Ishikawa (cell line): ENCODE measurements at regions not wholly inside any gene's neighbourhood (a gene's known extent, or its start where the extent isn't known, plus 50 kb on each side); places are given as distances from the start of the nearest gene placed in this dataset.

Source experiments
- CEBPB ChIP-seq: IDR thresholded peaks from 2 replicates; pipeline ENCODE4 v1.6.1; 2012
- CREB1 ChIP-seq: IDR thresholded peaks from 2 replicates; pipeline ENCODE4 v1.6.1; 2012; ENCODE audit warnings: low read depth
- EGR1 ChIP-seq: IDR thresholded peaks from 2 replicates; pipeline ENCODE4 v1.6.1; 2012
- EP300 ChIP-seq: IDR thresholded peaks from 2 replicates; pipeline ENCODE4 v1.6.1; 2012; ENCODE audit warnings: borderline replicate concordance
- FOXM1 ChIP-seq: IDR thresholded peaks from 2 replicates; pipeline ENCODE4 v1.6.1; 2012; ENCODE audit warnings: low read depth, borderline replicate concordance
- NFIC ChIP-seq: IDR thresholded peaks from 2 replicates; pipeline ENCODE4 v1.6.1; 2012
- RAD21 ChIP-seq: IDR thresholded peaks from 2 replicates; pipeline ENCODE4 v1.6.1; 2012; ENCODE audit warnings: low read depth
- TAF1 ChIP-seq: IDR thresholded peaks from 2 replicates; pipeline ENCODE4 v1.6.1; 2012; ENCODE audit warnings: low read depth, mild to moderate bottlenecking
- TCF12 ChIP-seq: IDR thresholded peaks from 2 replicates; pipeline ENCODE4 v1.6.1; 2012; ENCODE audit warnings: low read depth
- TEAD4 ChIP-seq: IDR thresholded peaks from 2 replicates; pipeline ENCODE4 v1.6.1; 2012
- USF1 ChIP-seq: IDR thresholded peaks from 2 replicates; pipeline ENCODE4 v1.6.1; 2012
- YY1 ChIP-seq: IDR thresholded peaks from 2 replicates; pipeline ENCODE4 v1.6.1; 2012; ENCODE audit warnings: low read depth
- ZBTB7A ChIP-seq: IDR thresholded peaks from 2 replicates; pipeline ENCODE4 v1.6.1; 2012; ENCODE audit warnings: low read depth
- TF ChIP-seq, protein P1 (sequence below): IDR thresholded peaks from 2 replicates; pipeline ENCODE4 v1.6.1; 2012
- TF ChIP-seq, protein P2 (sequence below): IDR thresholded peaks from 2 replicates; pipeline ENCODE4 v1.6.1; 2012; ENCODE audit warnings: low read depth, mild to moderate bottlenecking

DNA sequence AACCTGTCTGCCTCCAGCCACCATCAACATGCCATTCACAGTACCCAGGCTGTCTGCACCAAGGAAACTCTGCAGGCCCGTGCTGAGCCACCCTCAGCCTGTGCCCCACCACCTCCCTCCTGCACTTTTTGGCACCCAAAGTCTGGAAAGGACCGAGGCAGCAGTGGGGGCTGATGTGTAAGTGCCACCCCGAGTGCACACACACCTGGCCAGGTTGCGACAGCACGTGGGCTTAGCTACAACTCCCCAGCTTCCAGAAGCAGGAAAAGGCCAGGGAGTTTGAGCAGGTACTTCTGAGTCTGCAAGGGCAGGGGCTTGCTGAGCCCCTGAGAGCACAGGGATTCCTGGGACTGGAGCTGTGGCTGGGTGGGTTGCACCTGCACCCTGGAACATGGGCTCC lies 303.3 kb upstream of the OPRM1 start:
- no peak for TF ChIP-seq ZBTB7A
- TF ChIP-seq TAF1: no peak
- TF ChIP-seq, protein P1, sequence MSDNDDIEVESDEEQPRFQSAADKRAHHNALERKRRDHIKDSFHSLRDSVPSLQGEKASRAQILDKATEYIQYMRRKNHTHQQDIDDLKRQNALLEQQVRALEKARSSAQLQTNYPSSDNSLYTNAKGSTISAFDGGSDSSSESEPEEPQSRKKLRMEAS: no peak
- TF ChIP-seq EGR1: no peak
- TF ChIP-seq TEAD4: no peak
- TF ChIP-seq, protein P2, sequence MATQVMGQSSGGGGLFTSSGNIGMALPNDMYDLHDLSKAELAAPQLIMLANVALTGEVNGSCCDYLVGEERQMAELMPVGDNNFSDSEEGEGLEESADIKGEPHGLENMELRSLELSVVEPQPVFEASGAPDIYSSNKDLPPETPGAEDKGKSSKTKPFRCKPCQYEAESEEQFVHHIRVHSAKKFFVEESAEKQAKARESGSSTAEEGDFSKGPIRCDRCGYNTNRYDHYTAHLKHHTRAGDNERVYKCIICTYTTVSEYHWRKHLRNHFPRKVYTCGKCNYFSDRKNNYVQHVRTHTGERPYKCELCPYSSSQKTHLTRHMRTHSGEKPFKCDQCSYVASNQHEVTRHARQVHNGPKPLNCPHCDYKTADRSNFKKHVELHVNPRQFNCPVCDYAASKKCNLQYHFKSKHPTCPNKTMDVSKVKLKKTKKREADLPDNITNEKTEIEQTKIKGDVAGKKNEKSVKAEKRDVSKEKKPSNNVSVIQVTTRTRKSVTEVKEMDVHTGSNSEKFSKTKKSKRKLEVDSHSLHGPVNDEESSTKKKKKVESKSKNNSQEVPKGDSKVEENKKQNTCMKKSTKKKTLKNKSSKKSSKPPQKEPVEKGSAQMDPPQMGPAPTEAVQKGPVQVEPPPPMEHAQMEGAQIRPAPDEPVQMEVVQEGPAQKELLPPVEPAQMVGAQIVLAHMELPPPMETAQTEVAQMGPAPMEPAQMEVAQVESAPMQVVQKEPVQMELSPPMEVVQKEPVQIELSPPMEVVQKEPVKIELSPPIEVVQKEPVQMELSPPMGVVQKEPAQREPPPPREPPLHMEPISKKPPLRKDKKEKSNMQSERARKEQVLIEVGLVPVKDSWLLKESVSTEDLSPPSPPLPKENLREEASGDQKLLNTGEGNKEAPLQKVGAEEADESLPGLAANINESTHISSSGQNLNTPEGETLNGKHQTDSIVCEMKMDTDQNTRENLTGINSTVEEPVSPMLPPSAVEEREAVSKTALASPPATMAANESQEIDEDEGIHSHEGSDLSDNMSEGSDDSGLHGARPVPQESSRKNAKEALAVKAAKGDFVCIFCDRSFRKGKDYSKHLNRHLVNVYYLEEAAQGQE: no peak
- no peak for TF ChIP-seq FOXM1
- no peak for TF ChIP-seq CREB1
- no peak for TF ChIP-seq RAD21
- no peak for TF ChIP-seq CEBPB
- TF ChIP-seq EP300: no peak
- TF ChIP-seq USF1: no peak
- TF ChIP-seq YY1: no peak
- TF ChIP-seq NFIC: no peak

DNA sequence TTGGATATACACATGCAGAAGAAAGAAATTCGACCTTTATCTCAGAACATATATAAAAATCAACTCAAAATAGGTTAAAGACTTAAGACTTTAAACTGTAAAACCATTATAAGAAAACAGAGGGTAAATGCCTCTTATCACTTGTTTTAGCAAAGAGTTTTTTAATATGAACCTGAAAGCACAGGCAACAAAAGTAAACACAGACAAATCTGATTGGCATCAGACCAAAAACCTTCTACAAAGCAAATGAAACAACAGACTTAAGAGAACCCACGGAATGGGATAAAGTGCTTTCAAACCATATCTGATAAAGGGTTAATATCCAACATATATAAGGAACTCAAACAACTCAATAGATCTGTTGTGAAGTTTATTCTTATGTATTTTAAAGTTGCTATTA lies 309.9 kb upstream of the OPRM1 start:
- TF ChIP-seq FOXM1: no peak
- TF ChIP-seq EGR1: no peak
- no peak for TF ChIP-seq CEBPB
- TF ChIP-seq NFIC: no peak
- TF ChIP-seq CREB1: no peak
- no peak for TF ChIP-seq TCF12
- no peak for TF ChIP-seq USF1
- TF ChIP-seq EP300: no peak
- TF ChIP-seq, protein P1: no peak
- TF ChIP-seq RAD21: no peak
- no peak for TF ChIP-seq ZBTB7A

- TF ChIP-seq NFIC: no peak
These were observed 311.2 kb upstream of the OPRM1 start for GRCh38 chr6:153727885-153728284.

DNA sequence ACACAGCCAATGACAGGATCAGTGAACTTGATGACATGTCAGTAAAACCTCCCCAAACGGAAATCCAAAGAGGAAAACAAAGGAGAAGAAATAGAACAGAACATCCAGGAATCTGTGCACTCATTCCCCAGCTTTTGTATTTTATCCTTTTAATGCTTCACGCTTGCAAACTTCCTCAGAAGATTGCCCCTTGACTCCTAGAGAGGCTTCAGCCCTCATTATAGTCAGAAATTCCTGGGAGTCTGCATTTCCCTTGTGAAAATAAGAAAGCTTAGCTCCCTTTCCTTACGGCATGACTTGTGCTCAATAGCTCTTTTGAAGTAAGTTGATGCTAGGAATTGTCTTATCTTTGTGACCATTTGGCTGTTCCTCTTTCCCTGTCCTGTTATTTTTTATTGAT lies 313.6 kb upstream of the OPRM1 start:
- TF ChIP-seq RAD21 (no peak), EGR1 (no peak), ZBTB7A (no peak), TEAD4 (no peak), TAF1 (no peak), FOXM1 (no peak), TCF12 (no peak), NFIC (no peak), EP300 (no peak), CEBPB (no peak), CREB1 (no peak), USF1 (no peak), YY1 (no peak)
- TF ChIP-seq, protein P1: no peak
- TF ChIP-seq, protein P2: no peak

DNA sequence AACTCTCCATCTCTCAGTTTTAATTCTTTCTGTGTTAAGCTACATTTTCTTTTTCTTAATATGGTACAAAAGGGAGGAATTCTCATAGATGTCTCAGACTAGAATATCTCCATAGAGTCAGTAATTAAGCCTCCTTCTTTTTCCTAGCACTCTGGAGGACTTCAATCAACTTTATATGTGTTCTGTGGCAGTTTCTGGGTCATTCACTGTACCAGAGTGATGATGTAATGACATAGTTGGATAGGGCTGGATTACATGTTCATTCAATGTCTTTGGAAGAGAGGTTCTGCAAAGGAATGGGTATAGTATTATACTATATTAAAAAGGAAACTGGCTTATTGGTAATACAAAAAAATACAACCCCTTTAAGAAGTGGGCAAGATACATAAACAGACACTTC lies 318.3 kb upstream of the OPRM1 start:
- TF ChIP-seq CEBPB (no peak), TCF12 (no peak), CREB1 (no peak), FOXM1 (no peak), RAD21 (no peak), EP300 (no peak), NFIC (no peak), TAF1 (no peak), USF1 (no peak), EGR1 (no peak), YY1 (no peak), ZBTB7A (no peak), TEAD4 (no peak)
- TF ChIP-seq, protein P1: no peak
- TF ChIP-seq, protein P2: no peak
